K562 (cell line): ENCODE measurements at regions not wholly inside any gene's neighbourhood (a gene's known extent, or its start where the extent isn't known, plus 50 kb on each side); places are given as distances from the start of the nearest gene placed in this dataset.

Experiments used
- HNRNPL ChIP-seq: fragments of 200-400 bp; formaldehyde crosslinking; IDR thresholded peaks from 2 replicates; pipeline ENCODE4 v1.6.1; 2017; ENCODE audit warnings: low read depth, mild to moderate bottlenecking, low read length
- PHF20 ChIP-seq: fragments of 450-650 bp; IDR thresholded peaks from 2 replicates; pipeline ENCODE4 v1.6.1; 2018; ENCODE audit not compliant: partially characterized antibody
- RREB1 ChIP-seq: fragments of 250-450 bp; sonication (Bioruptor Pico); IDR thresholded peaks from 2 replicates; pipeline ENCODE4 v1.4.0; 2020
- ZBTB12 ChIP-seq: fragments of 250-450 bp; sonication (Bioruptor Pico); IDR thresholded peaks from 2 replicates; pipeline ENCODE4 v1.4.0; 2020
- TF ChIP-seq, protein P1 (sequence below): fragments of 250-450 bp; sonication (Bioruptor Pico); IDR thresholded peaks from 2 replicates; pipeline ENCODE4 v1.5.0; 2021; ENCODE audit warnings: mild to moderate bottlenecking, borderline replicate concordance

DNA sequence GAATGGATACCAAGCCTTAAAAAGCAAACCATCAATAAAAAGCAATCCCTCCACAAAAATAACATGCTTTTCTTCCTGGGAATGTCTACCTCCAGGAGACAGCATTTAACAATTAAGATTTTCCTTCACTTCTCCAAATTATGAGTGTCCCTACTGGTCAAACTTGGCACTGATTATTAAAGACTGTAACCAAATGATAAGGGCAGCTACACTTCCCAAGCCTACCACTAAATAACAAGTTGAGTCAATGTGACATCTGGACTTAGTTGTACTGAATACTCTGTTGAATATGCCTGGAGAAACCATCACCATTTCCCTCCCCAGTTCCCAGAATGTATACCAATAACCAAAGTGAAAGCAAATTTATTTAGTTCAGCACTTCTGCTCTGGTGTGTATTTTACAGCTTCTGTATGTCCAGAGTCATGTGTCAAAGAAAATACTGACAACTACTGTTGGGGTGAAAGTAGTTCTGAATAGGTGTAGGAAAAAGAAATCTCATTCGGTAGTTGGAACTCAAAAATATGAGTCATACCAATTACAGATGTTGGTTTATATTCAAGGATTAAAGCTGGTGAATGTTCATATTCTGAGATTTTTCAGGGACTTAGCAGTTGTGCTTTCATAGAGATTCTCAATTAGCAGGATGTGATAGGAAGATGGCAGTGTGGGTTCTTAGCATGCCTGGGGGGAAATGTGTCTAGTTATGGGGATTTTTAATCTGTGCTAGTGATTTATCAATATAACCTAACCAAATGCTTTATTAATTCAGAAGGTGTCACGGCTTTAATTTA, 1291.6 kb upstream of the GYPC start (continued):
- no peak for TF ChIP-seq ZBTB12 (CRISPR knock-in tag)
- TF ChIP-seq, protein P1, sequence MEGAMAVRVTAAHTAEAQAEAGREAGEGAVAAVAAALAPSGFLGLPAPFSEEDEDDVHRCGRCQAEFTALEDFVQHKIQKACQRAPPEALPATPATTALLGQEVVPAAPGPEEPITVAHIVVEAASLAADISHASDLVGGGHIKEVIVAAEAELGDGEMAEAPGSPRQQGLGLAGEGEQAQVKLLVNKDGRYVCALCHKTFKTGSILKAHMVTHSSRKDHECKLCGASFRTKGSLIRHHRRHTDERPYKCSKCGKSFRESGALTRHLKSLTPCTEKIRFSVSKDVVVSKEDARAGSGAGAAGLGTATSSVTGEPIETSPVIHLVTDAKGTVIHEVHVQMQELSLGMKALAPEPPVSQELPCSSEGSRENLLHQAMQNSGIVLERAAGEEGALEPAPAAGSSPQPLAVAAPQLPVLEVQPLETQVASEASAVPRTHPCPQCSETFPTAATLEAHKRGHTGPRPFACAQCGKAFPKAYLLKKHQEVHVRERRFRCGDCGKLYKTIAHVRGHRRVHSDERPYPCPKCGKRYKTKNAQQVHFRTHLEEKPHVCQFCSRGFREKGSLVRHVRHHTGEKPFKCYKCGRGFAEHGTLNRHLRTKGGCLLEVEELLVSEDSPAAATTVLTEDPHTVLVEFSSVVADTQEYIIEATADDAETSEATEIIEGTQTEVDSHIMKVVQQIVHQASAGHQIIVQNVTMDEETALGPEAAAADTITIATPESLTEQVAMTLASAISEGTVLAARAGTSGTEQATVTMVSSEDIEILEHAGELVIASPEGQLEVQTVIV, result no peak
- TF ChIP-seq HNRNPL, result no peak
- no peak for TF ChIP-seq RREB1 (CRISPR knock-in tag)
- no peak for TF ChIP-seq PHF20
